ENCODE measurements at regions not wholly inside any gene's neighbourhood (a gene's known extent, or its start where the extent isn't known, plus 50 kb on each side); places are given as distances from the start of the nearest gene placed in this dataset.

GRCh38 chr10:10772411-10772810 lies 245.3 kb upstream of the CELF2 start:
- Histone ChIP-seq H3K9me3 (no peaks in the 10 kb centered on the region), H3K36me3 (no peaks in the 10 kb centered on the region), H3K4me1 (no peaks in the 10 kb centered on the region), H3K4me3 (no peak overlapping the region), H3K27me3 (no peaks in the 10 kb centered on the region), H3K27ac (no peak overlapping the region)
- TF ChIP-seq POLR2A (IDR thresholded peaks at IDR 0.05) (no peak), CTCF (IDR thresholded peaks at IDR 0.05) (no peak)
- intact Hi-C loops (cut with DNase I): no loop called here
- no peak for DNase-seq
- 84 to 86% methylated on average over 3 of the region's 3 CpGs for WGBS, 2 donors

DNA sequence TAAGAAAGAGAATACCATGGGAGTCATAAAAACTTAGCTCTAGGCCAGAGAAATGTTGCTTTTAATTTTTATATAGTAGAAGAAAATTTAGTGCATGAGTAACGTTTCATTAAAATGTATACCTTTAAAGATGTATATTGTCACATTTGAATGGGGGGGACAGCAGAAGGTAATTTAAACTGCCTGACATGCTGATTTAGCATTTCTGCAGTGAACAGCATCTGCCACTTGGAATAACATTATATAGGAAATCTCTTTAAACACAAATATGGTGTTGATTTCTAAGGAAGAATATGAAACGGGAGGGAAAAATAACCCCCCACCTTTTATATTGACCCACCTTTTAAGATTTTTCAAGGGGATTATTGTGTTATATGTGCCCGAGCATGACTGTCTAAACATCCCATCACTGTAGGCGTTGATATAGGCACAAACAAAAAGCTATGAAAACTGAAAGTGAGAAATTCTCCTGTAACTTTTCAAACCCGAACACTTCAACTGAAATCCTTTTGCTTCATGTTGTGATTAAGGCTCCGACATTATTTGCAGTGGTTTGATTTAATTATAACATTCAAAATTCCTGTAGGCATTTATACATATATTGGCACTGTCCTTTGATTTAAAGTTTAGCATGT lies 244.7 kb upstream of the CELF2 start:
- H3K4me1 ChIP-seq: no peaks in the 10 kb centered on the region
- no peaks in the 10 kb centered on the region for H3K27me3 ChIP-seq
- intact Hi-C loops (cut with DNase I): no loop called here
- H3K4me3 ChIP-seq: peak overlapping the region in 1 of 4 donors; percentile 12
- DNase-seq: no peak
- H3K9me3 ChIP-seq: no peaks in the 10 kb centered on the region
- H3K27ac ChIP-seq: no peak overlapping the region
- WGBS, 2 donors: 46 to 53% methylated on average over 6 of the region's 6 CpGs
- H3K36me3 ChIP-seq: no peaks in the 10 kb centered on the region
- TF ChIP-seq CTCF (IDR thresholded peaks at IDR 0.05): no peak

- TF ChIP-seq CTCF (IDR thresholded peaks at IDR 0.05) (no peak), POLR2A (IDR thresholded peaks at IDR 0.05) (no peak)
- 92 to 99% methylated on average over 8 to 9 of the region's 9 CpGs for WGBS, 2 donors
- H3K27me3 ChIP-seq: no peaks in the 10 kb centered on the region
- H3K4me1 ChIP-seq: no peaks in the 10 kb centered on the region
- H3K4me3 ChIP-seq: no peak overlapping the region
- intact Hi-C loops (cut with DNase I): no loop called here
- no peaks in the 10 kb centered on the region for H3K36me3 ChIP-seq
- no peaks in the 10 kb centered on the region for H3K9me3 ChIP-seq
- no peak overlapping the region for H3K27ac ChIP-seq
- DNase-seq: no peak
Observed at GRCh38 chr10:10774416-10774815, 243.3 kb upstream of the CELF2 start.

- H3K4me1 ChIP-seq: no peaks in the 10 kb centered on the region
- H3K27me3 ChIP-seq: no peaks in the 10 kb centered on the region
- H3K27ac ChIP-seq: no peak overlapping the region
- no peak overlapping the region for H3K4me3 ChIP-seq
- no peak for DNase-seq
- no peaks in the 10 kb centered on the region for H3K36me3 ChIP-seq
- TF ChIP-seq CTCF (IDR thresholded peaks at IDR 0.05) (no peak), POLR2A (IDR thresholded peaks at IDR 0.05) (no peak)
- H3K9me3 ChIP-seq: no peaks in the 10 kb centered on the region
- intact Hi-C loops (cut with DNase I): no loop called here
- WGBS, 2 donors: 95% methylated on average over 6 to 9 of the region's 9 CpGs
Observed at GRCh38 chr10:10776363-10776762, 241.3 kb upstream of the CELF2 start.

GRCh38 chr10:10777279-10777678 lies 240.4 kb upstream of the CELF2 start:
- WGBS, 2 donors: 93 to 94% methylated on average over 5 of the region's 5 CpGs
- TF ChIP-seq POLR2A (IDR thresholded peaks at IDR 0.05) (no peak), CTCF (IDR thresholded peaks at IDR 0.05) (no peak)
- no peaks in the 10 kb centered on the region for H3K4me1 ChIP-seq
- intact Hi-C loops (cut with DNase I): no loop called here
- H3K4me3 ChIP-seq: no peak overlapping the region
- H3K36me3 ChIP-seq: no peaks in the 10 kb centered on the region
- no peak for DNase-seq
- no peaks in the 10 kb centered on the region for H3K27me3 ChIP-seq
- no peak overlapping the region for H3K27ac ChIP-seq
- H3K9me3 ChIP-seq: no peaks in the 10 kb centered on the region

Measured in esophagus squamous epithelium (tissue), 5 donors.